Embryonic facial prominence (tissue), 1 donor: ENCODE measurements at regions not wholly inside any gene's neighbourhood (a gene's known extent, or its start where the extent isn't known, plus 50 kb on each side); places are given as distances from the start of the nearest gene placed in this dataset.
"Not testable (repeated sequence)": the region's sequence is repeated elsewhere in the genome, so short reads cannot be mapped to it uniquely, and the experiment has no call there.

Experiments
- DNase-seq: peaks from one replicate; pipeline ENCODE4 v3.0.0-alpha.2; 2016; ENCODE audit errors: extremely low spot score

GRCh38 chr2:39874236-39874635 is 95.2 kb upstream of the THUMPD2 start:
- DNase-seq: no peak

DNA sequence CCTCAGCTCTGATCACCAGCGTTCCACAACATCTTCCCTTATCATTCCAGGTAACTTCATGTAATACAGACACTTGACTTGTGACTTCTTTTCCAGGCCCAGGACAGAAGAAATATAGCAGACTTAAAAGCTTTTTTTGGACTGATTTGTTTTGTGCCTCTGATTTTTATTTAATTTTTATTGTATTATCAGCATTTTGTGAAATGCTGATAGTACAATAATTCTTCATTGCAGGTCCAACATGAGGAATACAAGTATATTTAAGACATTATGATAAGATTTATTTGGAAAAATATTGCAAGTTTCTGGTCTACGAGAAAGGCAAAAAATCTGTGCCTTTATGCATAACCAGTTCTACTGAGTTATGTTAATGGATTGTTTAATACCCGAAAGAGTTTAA is 94.5 kb upstream of the THUMPD2 start:
- no peak for DNase-seq

GRCh38 chr2:39872748-39873147 is 93.7 kb upstream of the THUMPD2 start:
- no peak for DNase-seq

DNA sequence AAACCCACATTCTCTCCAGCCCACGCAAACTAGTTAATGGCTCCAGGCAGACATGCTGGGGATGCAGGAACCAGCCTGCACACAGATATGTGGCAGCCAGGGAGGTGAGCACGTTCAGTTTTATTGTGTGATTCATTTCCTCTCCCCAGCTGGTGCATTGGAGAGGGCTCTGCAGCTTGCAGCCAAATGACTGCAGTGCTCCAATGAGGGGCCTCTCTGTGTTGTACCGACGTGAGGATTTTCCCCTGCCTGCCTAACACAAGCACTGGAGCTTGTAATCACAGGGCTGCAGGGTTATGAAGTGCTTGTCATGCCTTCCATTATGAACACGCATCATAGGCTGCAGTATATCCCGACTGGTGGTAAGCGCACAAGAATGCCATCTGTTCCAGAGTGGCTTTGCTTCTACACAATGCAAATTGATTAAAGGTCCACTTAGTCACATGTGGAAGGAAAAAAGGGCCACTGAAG is 92.3 kb upstream of the THUMPD2 start:
- no peak for DNase-seq

DNA sequence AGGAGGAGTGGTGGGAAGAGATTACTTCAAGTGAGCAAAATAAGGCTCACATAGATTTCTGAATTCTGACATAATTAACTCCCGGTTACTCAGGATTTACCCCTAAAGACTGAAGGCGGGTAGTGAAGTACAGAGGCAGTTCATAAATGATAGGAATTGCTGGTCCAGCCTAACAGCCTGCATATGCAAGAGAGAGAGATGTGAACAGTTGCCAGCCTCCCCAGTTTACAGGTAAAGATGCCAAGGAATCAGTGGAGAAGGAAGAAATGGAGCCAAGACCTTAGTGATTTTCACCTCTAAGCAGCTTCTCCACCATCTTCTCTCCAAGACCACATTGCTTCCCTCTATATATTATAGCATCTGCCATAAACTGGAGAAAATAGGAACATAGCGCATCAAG is 91.8 kb upstream of the THUMPD2 start:
- DNase-seq: no peak

DNA sequence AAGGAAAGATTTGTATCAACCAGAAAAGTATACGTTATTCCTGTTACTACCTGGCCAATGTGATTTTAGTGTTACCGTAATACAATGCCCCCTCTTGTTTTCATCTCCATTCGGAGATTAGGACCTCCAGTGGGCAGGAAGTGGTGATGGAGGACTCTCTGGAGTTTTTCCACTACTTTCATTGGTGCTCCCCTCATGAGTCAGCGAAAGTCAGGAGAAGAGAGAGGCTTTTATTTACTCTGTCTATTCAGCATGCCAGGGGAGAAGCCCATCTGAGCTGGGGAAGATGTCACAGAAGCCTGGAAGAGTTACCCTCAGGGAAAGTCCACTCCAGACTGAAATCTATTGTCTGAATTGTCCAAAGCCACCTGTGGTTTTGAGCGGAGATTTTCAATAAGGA is 88.2 kb upstream of the THUMPD2 start:
- DNase-seq: no peak

DNA sequence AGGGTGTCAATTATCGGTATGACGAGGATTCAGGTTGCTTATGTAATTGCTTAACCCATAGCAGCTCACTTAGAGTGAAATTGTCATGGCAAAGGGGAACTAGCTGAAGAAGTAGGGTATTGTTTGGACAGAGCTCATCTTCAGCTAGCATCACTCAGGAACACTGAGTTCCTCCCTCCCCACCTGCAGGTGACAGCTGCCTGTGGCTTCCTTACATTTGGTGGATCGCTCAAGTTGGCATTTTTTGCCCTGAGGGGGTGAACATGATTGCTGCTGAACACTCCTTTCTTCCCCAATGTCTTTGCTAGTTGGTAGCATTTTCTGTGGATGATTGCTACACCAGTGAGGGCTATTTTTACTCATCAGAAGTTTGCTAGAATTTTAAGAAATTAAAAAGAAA is 86.7 kb upstream of the THUMPD2 start:
- DNase-seq: no peak

GRCh38 chr2:39863672-39864071 is 84.6 kb upstream of the THUMPD2 start:
- not testable (repeated sequence) for DNase-seq

- no peak for DNase-seq
Observed at GRCh38 chr2:39860538-39860937, 81.5 kb upstream of the THUMPD2 start.

GRCh38 chr2:39858677-39859076 is 79.6 kb upstream of the THUMPD2 start:
- no peak for DNase-seq

GRCh38 chr2:39855856-39856255 is 76.8 kb upstream of the THUMPD2 start:
- no peak for DNase-seq

DNA sequence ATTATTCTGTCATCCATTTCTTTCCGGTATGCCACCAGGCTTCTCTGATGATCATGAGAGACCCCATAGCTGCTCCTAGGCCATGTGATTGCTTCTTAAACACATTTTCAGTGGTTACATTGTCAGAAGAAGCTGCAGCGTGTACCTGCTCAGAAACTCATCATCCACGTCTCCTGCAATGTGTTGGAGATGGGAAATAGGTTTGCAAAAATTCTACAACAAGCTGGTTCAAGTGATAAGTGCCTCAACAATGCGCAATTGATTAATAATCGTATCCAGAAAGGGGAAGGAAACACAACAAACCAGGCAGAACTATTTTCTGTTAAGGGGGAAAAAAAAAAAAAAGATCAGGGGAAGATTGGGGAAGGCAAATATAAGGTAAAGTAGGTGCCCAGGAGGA is 75.7 kb upstream of the THUMPD2 start:
- no peak for DNase-seq

DNA sequence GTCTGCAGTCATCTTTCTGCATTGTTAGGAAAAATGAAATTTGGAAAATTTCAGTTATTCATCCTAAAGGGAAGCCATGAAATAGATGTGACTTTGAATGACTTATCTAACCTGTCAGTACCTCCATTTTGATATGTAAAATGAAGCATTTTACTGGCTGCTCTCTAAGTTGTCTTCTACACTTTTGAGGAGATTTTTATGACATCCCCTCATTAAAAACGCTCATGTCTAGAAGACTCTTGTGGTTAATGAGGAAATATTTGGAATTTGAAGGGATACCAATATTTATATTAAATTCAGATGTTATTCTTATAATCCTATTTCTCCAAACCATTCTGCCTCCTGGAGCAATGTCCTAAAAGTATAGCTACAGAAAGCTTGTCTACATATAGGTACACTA is 73.8 kb upstream of the THUMPD2 start:
- DNase-seq: no peak

GRCh38 chr2:39851651-39852110 is 72.6 kb upstream of the THUMPD2 start:
- no peak for DNase-seq

GRCh38 chr2:39851251-39851650 is 72.2 kb upstream of the THUMPD2 start:
- DNase-seq: no peak

DNA sequence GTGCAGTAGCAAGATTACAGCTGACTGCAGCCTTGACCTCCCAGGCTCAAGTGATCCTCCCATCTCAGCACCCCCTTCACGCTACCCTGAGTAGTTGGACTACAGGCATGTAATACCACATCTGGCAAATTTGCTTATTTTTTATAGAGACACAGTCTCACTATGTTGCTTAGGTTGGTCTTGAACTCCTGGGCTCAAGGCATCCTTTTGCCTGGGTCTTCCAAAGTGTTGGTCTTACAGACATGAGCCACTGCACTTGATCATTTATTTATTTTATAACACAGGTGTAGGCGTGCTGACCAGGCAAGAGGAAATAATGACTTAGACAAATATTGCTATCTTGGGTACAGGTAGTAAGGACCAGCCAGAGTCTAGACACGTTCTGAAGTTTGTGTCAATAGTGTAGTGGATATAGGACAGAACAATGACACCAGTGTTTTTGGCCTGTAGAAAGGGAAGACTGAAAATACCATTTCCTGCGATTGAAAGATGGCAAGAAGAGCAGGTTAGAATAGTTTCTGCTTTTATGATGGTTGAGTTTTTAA is 71.0 kb upstream of the THUMPD2 start:
- DNase-seq: no peak

DNA sequence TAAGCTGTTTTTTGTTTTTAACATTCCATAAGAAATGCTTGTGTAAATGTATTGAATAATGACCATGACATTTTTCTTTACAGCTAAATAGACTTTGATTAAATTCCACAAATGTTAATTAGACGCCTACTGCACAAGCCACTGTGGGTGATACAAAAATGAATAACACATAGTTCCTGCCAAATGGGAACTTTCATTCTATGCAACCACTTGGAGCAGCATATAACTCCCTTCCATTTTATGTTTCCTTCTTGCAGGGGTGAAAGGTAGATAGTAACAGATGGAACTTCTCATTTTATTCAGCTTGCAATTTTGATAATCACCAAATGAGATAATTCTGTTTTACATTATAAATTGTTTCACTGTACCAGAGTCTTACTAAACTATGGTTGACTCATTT is 70.0 kb upstream of the THUMPD2 start:
- no peak for DNase-seq

DNA sequence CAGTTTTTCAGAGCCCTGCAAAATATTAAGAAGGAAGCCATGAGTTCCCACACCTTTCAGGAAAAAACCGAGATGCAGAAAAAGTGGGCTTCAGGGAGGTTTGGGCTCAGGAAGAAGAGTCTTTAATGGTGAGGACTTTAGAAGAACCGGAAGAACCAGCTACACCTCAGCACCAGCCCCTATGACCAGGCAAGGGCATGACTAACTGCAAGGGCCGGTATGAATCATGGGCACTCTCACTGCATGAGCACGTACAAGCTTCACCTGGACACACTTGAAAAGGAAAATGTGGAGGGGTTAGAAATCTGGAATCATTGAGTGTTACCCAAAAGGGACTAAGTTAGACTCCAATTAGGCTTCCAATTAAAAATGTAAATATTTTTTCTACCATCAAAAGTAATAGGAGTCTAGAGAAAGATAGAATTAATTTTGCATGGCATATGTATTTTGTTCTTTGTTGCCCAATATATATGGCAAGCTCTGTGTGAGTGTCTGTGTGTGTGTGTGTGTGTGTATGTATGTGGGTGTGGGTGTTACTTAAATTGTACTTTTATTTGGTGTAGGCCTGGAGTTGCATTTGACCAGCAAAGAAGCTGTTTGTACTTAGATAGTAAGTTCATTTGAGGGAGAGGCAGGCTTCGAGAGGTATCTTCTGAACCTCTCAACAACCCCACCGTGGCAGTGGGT is 66.5 kb upstream of the THUMPD2 start:
- no peak for DNase-seq

GRCh38 chr2:39839261-39839848 is 60.3 kb upstream of the THUMPD2 start:
- DNase-seq: no peak

GRCh38 chr2:39838589-39838988 is 59.5 kb upstream of the THUMPD2 start:
- no peak for DNase-seq

DNA sequence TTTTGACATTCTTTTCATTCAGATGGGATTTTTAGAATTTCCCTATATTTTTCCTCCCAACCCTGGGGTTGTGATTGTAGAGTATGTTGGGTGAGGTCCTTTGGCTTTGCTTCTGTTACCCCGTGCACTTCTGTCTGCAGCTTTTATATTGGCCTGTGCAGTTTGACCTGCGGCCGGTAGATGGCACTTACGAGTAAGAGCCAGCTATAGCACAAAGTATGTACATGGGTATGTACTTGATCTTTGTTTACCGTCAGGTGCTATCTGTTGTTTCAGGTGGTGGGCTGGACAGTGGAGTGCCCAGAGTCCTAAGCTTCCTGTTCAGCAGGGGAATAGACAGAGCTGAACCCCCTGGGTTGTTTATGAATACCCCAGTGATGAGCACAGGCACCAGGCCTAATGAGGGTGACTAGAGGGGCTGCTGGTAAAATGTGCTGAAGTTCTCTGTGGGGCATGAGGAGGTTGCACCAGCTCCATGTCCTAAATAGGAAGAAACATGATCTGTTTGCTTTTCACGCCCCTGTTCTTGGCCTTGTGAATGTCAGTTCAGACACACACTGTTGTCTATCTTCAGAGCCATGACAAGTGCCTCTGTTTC is 58.9 kb upstream of the THUMPD2 start:
- no peak for DNase-seq

GRCh38 chr2:39836638-39837037 is 57.6 kb upstream of the THUMPD2 start:
- DNase-seq: no peak

DNA sequence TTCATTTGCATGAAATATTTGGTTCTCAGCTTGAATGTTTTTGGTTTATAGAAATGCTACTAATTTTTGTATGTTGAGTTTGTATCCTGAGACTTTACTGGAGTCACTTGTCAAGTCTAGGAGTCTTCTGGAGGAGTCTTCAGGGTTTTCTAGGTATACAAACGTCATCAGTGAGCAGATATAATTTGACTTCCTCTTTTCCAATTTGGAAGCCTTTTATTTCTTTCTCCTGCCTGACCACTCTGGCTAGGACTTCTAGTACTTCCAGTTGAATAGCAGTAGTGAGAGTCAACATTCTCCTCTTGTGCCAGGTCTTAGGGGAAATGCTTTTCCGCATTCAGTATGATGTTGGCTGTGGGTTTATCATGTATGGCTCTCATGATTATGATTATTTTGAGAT is 55.4 kb upstream of the THUMPD2 start:
- no peak for DNase-seq
